ENCODE measurements at regions not wholly inside any gene's neighbourhood (a gene's known extent, or its start where the extent isn't known, plus 50 kb on each side); places are given as distances from the start of the nearest gene placed in this dataset.

- no peak for TF ChIP-seq CTCF (IDR thresholded peaks at IDR 0.05)
- no peak for TF ChIP-seq POLR2A (IDR thresholded peaks at IDR 0.05)
Measured at GRCh38 chr15:31248263-31248662, 78.4 kb upstream of the KLF13 start.

Data from testis (tissue), 2 donors.